ENCODE measurements at regions not wholly inside any gene's neighbourhood (a gene's known extent, or its start where the extent isn't known, plus 50 kb on each side); places are given as distances from the start of the nearest gene placed in this dataset.

GRCh38 chr9:134275375-134275774 is 50.9 kb upstream of the RXRA start:
- H3K4me2 ChIP-seq (ENCODE audit: control insufficient read depth, extremely low read depth, insufficient read depth, low read depth, low read length) = no peak overlapping the region
- H3K9me1 ChIP-seq (ENCODE audit: control insufficient read depth, extremely low read depth, insufficient read depth, low read length) = no peaks in the 10 kb centered on the region
- H4K20me1 ChIP-seq (ENCODE audit: control insufficient read depth, extremely low read depth, insufficient read depth, low read length) = peaks cover 3% of the 10 kb centered on the region
- TF ChIP-seq CTCF (optimal IDR thresholded peaks at IDR 0.05 in 1 of 3, IDR thresholded peaks at IDR 0.05 in 1 of 3, conservative IDR thresholded peaks at IDR 0.05 in 1 of 3; ENCODE audit: extremely low read depth in 1 of 3, insufficient read depth in 2 of 3, low read length in 3 of 3) = no peak
- no peak for TF ChIP-seq EZH2 (IDR thresholded peaks at IDR 0.05; ENCODE audit: low read length)
- H3K27me3 ChIP-seq (ENCODE audit: control insufficient read depth, extremely low read depth, insufficient read depth, low read length) = peaks cover 50% of the 10 kb centered on the region
- no peak overlapping the region for H2AFZ ChIP-seq (ENCODE audit: control insufficient read depth, low read length)
- DNase-seq (ENCODE audit: low read depth, low spot score) = no peak
- H3K9me3 ChIP-seq (ENCODE audit: control insufficient read depth, low read depth, low read length) = no peaks in the 10 kb centered on the region
- H3K4me3 ChIP-seq (ENCODE audit: control insufficient read depth in 2 of 3, extremely low read depth in 1 of 3, insufficient read depth in 2 of 3, low read depth in 1 of 3, low read length in 3 of 3) = no peak overlapping the region
- dilution Hi-C loops (cut with MboI; ENCODE audit: extremely low pct_ligation_motif_present, low sequenced_read_pairs) = no loop called here
- no peaks in the 10 kb centered on the region for H3K79me2 ChIP-seq (ENCODE audit: control insufficient read depth, insufficient read depth, low read length)
- no peaks in the 10 kb centered on the region for H3K4me1 ChIP-seq (ENCODE audit: control insufficient read depth, extremely low read depth, insufficient read depth, low read length)
- FAIRE-seq = no peak
- H3K36me3 ChIP-seq (ENCODE audit: control insufficient read depth in 2 of 2, extremely low read depth in 1 of 2, insufficient read depth in 2 of 2, low read length in 2 of 2) = no peaks in the 10 kb centered on the region
- H3K9ac ChIP-seq (ENCODE audit: control insufficient read depth, extremely low read depth, insufficient read depth, low read length) = no peak overlapping the region
- H3K27ac ChIP-seq (ENCODE audit: control insufficient read depth, insufficient read depth, low read length) = no peak overlapping the region

- no peaks in the 10 kb centered on the region for H3K79me2 ChIP-seq (ENCODE audit: control insufficient read depth, insufficient read depth, low read length)
- no peak overlapping the region for H3K4me2 ChIP-seq (ENCODE audit: control insufficient read depth, extremely low read depth, insufficient read depth, low read depth, low read length)
- H4K20me1 ChIP-seq (ENCODE audit: control insufficient read depth, extremely low read depth, insufficient read depth, low read length) = peaks cover 3% of the 10 kb centered on the region
- dilution Hi-C loops (cut with MboI; ENCODE audit: extremely low pct_ligation_motif_present, low sequenced_read_pairs) = no loop called here
- no peak for TF ChIP-seq CTCF (optimal IDR thresholded peaks at IDR 0.05 in 1 of 3, IDR thresholded peaks at IDR 0.05 in 1 of 3, conservative IDR thresholded peaks at IDR 0.05 in 1 of 3; ENCODE audit: extremely low read depth in 1 of 3, insufficient read depth in 2 of 3, low read length in 3 of 3)
- no peak for TF ChIP-seq EZH2 (IDR thresholded peaks at IDR 0.05; ENCODE audit: low read length)
- DNase-seq (ENCODE audit: low read depth, low spot score) = no peak
- no peaks in the 10 kb centered on the region for H3K4me1 ChIP-seq (ENCODE audit: control insufficient read depth, extremely low read depth, insufficient read depth, low read length)
- H3K27ac ChIP-seq (ENCODE audit: control insufficient read depth, insufficient read depth, low read length) = no peak overlapping the region
- no peaks in the 10 kb centered on the region for H3K9me1 ChIP-seq (ENCODE audit: control insufficient read depth, extremely low read depth, insufficient read depth, low read length)
- H3K9ac ChIP-seq (ENCODE audit: control insufficient read depth, extremely low read depth, insufficient read depth, low read length) = no peak overlapping the region
- no peak overlapping the region for H2AFZ ChIP-seq (ENCODE audit: control insufficient read depth, low read length)
- no peaks in the 10 kb centered on the region for H3K36me3 ChIP-seq (ENCODE audit: control insufficient read depth in 2 of 2, extremely low read depth in 1 of 2, insufficient read depth in 2 of 2, low read length in 2 of 2)
- no peak for FAIRE-seq
- H3K4me3 ChIP-seq (ENCODE audit: control insufficient read depth in 2 of 3, extremely low read depth in 1 of 3, insufficient read depth in 2 of 3, low read depth in 1 of 3, low read length in 3 of 3) = no peak overlapping the region
- H3K9me3 ChIP-seq (ENCODE audit: control insufficient read depth, low read depth, low read length) = no peaks in the 10 kb centered on the region
- H3K27me3 ChIP-seq (ENCODE audit: control insufficient read depth, extremely low read depth, insufficient read depth, low read length) = peaks cover 49% of the 10 kb centered on the region
These were observed 49.6 kb upstream of the RXRA start for GRCh38 chr9:134276453-134277245.

Data from keratinocyte (primary cell).